GM12874 (cell line): ENCODE measurements at regions not wholly inside any gene's neighbourhood (a gene's known extent, or its start where the extent isn't known, plus 50 kb on each side); places are given as distances from the start of the nearest gene placed in this dataset.

Experiments used
- TF ChIP-seq, protein P1 (sequence below): IDR thresholded peaks from 2 replicates; pipeline ENCODE4 v1.5.1; 2011; ENCODE audit warnings: low read depth, mild to moderate bottlenecking, control low read depth, low read length, moderate library complexity; ENCODE audit not compliant: insufficient read depth

DNA sequence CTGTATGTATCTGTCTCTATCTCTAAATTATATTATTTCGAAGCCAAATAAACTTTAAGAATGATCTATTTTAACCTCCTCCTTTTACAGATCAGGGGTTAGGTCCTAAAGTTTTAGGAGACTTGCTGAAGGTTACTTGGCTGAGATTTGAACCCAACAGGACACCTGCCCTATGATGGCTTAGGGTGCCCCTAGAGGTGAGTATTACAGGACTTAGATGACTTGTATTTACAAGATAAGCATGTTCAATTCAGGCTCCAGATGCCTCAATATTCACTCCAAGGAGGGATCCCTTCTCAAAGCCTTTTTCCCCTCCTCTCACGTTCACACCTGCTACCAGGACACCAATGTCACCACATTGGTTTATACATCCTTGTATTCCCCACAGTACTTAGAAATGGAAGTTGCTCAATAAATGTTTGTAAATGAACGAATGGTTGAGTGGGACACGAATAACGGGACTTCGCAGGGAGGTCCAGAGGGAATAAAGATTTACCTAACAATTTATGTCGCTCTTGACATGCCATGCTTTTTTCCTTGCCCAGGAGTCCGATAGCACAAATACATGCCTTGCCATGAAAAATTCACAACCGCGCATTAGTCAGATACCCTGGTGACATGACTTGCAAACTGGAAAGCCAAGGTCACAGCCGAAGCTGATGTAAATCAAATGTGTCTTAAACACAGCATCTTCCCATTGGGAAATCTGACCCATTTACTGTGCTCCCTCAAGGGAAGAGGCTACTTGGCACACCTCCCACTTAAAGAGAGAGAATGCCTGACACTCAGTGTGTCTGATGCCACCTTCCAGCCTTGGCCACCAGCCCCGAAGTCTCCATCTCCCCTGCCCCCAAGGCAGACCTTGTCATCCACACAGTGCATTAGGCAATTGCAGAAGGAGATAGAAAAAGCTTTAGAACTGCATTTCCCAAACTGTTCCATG lies 872.2 kb upstream of the AUTS2 start:
- TF ChIP-seq, protein P1, sequence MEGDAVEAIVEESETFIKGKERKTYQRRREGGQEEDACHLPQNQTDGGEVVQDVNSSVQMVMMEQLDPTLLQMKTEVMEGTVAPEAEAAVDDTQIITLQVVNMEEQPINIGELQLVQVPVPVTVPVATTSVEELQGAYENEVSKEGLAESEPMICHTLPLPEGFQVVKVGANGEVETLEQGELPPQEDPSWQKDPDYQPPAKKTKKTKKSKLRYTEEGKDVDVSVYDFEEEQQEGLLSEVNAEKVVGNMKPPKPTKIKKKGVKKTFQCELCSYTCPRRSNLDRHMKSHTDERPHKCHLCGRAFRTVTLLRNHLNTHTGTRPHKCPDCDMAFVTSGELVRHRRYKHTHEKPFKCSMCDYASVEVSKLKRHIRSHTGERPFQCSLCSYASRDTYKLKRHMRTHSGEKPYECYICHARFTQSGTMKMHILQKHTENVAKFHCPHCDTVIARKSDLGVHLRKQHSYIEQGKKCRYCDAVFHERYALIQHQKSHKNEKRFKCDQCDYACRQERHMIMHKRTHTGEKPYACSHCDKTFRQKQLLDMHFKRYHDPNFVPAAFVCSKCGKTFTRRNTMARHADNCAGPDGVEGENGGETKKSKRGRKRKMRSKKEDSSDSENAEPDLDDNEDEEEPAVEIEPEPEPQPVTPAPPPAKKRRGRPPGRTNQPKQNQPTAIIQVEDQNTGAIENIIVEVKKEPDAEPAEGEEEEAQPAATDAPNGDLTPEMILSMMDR: no peak

DNA sequence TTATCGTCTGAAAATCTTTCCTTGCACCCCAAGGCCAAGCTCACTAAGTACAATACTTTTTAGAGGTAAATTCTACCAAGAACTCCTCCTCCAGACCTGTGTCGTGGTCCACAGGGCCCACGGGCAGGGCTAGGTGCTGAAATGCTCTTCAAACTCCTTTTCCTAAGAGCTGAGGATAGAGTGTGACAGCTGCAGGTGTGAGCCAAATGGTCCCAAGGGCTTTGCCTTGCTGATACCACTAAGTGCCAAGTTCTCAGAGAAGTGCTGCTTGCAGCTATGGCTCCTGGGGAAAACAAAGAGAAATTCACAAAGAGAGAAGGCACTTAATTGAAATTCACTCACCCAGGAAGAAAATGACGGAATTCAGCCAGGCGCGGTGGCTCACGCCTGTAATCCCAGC lies 868.9 kb upstream of the AUTS2 start:
- TF ChIP-seq, protein P1: no peak

DNA sequence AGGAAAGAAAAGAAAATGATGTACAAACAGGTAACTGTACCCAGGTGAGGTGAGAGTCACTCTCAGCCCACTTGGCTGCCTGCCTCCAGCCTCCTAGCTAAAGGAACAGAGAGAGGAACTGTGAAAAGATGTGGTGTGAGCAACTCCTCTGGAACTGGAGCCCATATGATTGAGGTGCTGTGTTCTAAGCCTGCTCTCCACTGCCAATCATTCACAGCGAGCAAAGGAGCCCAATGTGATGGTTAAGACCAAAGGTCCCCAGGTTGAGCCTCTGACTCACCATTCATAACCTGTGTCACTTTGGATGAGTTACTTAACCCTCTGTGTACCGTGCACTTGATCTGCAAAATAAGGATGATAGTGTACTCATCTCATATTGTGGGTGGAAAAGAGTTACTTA lies 868.1 kb upstream of the AUTS2 start:
- TF ChIP-seq, protein P1: no peak

DNA sequence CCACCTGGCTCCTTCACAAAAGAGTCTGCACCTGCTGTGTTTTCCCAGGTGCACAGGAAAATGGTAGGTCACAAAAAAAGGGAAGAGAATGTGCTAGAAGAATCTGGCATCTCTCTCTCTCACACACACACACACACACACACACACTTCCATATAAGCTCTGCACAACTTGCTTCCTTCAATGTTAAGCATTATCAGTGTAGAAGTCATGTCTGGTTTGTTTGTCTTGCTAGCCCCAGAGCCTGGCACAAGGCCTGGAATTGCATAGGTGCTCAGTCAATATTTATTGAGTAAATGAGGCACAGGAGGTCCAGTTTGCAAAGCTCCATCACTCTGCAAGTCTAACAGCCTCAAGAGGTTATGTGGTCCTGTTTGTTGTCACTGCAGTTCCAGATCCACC lies 867.3 kb upstream of the AUTS2 start:
- TF ChIP-seq, protein P1: no peak

DNA sequence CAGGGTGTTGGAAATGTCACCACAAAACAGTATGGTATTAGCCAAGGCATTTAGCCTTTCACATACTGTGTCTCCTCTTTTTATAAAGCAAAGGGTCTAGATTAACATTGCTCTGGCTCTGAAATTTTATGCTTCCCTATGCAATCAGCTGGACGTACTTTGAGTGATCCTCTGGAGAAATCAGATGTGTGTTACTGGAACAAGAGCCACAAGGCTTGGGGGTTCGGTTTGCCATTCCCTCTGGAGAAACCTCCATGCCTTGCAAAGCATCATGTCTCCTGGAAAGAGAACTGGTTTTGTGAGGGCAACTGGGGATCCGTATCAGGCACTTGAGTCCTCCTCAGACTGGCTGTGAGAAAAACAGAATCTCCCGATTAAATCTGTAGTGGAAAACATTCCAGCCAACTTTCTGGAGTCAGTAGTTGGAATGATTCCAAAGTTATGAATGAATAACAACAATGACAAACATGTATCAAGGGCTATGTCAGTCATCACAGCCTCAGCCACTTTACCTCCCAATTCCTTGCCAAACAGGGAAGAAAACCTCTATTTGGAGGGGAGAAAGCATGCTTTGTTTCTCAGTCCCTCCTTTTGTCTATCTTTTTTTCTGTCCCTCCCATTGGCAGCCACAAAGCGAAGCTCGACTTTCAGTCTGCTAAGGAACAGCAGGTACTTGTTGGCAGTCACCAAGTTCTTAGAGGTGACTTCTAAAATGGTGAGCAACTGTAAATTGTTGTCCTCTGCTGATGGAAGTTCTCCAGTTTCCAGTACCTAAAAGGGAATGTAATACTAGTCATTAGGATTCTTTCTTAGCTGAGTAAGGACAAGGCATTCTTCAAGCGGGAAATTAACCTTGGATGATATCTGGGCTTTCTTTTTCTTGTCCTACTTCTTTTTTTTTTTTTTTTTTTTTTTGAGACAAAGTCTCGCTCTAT lies 864.8 kb upstream of the AUTS2 start:
- TF ChIP-seq, protein P1: no peak

DNA sequence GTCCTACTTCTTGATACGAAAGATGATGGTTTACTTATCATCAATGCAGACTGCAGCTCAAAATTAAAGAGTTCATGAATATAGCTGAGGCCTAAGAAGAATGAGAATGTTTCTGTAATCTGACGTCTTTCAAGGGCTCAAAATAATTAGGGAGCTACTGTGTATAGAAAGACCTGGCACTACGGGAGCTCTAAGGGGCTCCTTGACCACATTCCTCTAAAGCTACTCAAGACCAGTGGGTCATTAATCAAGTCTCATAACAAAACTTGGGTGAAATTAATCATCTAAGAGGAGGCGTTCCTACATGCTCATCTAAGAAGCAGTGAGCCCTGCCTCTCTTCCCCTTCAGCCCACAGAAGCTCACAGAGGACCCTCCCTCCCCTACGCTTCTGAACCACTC lies 863.8 kb upstream of the AUTS2 start:
- TF ChIP-seq, protein P1: no peak

DNA sequence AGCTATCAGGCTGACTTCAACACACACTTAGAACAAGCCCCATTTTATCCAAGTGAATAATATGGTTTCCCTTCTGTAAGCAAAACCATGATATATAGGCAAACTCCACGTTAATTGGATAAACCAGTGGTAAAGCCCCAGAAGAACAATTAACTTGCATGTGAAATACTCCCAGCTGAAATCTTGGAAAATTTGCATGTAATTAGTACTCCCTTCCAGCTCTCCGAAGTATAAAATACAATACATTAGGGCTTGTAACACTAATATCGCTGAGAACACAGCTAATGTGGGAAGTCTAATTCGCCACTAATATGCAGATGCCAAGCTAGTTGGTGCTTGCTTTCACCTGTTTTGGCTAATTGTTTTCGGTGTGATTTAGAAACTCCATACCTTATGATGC lies 859.0 kb upstream of the AUTS2 start:
- TF ChIP-seq, protein P1: no peak
